Hippocampal formation (tissue), 2 donors: ENCODE measurements at regions not wholly inside any gene's neighbourhood (a gene's known extent, or its start where the extent isn't known, plus 50 kb on each side); places are given as distances from the start of the nearest gene placed in this dataset.
"Not testable (repeated sequence)": the region's sequence is repeated elsewhere in the genome, so short reads cannot be mapped to it uniquely, and the experiment has no call there.

Source experiments
- DNase-seq, 2 donors: peaks; one replicate each; lab custom pipeline; 2025; lab: John Stamatoyannopoulos, UW

- peak in 1 of 2 donors; percentile 36 for DNase-seq
Measured at GRCh38 chr16:85514598-85515318, 98.4 kb upstream of the GSE1 start.

- DNase-seq, result no peak
Measured at GRCh38 chr16:85515319-85515745, 97.8 kb upstream of the GSE1 start.

DNA sequence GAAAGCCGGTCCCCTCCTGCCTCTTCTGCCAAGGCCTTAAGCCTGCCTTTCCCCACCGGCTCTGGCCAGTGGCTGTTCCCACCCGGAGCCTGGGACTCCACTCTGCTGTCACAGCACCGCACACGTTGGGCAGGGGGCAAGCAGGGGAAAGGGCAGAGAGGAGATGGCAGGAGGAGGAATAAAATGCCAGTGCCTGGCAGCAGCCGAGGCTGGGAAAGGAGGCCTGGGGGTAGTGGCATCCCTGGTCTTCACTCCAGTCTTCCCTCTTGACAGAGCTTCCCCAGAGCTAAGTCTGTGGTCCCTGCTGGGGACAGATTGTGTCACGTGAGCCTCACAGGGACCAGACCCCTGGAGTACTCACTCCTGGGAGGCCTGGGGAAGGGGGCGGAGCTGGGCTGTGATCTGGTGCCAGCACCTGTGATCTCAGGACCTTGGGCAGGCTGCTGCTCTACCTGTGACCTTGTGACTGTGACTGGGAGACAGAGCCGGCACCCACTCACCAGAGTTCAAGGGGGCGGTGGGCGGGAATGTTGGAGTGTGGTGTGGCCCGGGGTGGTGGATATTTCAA, 97.2 kb upstream of the GSE1 start:
- DNase-seq, result no peak

- DNase-seq, result no peak
Measured at GRCh38 chr16:85517154-85517553, 96.0 kb upstream of the GSE1 start.

DNA sequence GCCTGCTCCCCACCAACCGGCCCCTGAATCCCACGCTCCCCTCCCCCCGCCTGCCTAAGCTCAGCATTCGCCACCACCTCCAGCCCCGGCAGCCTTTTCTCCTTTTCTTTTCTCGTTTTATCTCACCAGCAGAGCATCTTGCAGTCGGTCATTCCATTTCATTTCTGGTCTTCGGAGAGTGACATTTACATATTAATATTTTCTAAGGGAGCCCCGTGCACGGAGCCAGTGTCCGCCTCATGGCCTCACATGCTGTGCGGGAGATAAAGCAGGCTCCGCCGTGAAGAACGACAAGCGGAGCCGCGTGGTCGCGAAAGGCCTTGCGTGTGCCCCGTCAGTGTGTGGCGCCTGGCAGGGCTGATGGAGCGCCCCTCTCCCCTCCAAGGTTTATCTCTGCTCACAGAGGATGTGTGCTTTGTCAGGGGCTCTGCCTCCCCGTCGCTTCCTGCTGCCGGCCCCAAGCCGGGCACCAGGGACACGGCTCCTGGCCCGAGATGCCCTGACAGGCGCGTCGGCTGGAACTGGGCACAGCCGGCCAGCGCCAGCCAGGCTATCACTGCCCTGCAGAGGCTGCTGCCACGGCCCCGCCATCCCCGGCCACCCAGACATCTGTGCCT, 95.5 kb upstream of the GSE1 start:
- DNase-seq, result no peak

DNA sequence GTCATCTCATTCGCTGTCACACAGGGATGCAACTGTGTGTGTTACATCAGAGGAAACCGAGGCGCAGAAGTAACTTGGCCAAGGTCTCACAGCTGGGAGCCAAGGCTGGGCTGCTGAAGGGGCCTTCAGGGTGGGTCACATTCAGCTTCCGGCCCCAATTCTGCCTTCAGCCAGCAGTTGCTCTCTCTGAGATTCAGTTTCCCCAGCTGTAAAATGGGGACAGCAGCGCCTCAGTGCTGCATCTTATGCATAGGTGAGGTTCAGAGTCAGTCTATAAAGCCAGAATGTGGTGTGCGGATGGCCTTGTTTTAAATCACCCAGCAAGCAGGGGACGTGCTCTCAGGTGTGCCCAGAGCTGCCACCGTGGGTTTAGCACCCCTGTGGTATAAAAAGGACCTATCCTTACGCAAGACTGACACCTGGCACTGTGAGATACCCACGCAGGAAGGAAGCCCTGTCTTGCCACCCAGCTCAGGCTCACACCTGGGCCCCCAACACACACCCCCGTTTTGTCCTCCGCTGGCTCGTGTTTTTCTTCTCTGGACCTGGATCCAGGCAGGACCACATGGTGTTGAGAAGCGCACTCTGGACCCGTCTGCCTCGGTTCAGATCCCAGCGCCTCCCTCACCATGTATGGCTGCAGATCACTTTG, 94.6 kb upstream of the GSE1 start:
- DNase-seq, result no peak

DNA sequence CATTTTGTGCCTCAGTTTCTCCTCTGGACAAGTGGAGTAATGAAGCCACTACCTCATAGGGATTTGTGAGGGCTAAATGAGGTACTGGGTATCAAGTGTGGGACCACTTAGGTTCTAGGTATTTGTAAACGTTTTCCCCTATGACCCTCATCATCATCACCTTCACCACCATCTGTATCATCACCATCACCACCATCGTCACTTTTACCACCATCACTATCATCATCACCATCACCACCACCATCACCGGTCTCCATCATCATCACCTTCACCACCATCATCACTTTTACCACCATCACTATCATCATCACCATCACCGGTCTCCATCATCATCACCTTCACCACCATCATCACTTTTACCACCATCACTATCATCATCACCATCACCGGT, 94.1 kb upstream of the GSE1 start:
- not testable (repeated sequence) for DNase-seq

- DNase-seq, result no peak
Measured at GRCh38 chr16:85519540-85520231, 93.4 kb upstream of the GSE1 start.

DNA sequence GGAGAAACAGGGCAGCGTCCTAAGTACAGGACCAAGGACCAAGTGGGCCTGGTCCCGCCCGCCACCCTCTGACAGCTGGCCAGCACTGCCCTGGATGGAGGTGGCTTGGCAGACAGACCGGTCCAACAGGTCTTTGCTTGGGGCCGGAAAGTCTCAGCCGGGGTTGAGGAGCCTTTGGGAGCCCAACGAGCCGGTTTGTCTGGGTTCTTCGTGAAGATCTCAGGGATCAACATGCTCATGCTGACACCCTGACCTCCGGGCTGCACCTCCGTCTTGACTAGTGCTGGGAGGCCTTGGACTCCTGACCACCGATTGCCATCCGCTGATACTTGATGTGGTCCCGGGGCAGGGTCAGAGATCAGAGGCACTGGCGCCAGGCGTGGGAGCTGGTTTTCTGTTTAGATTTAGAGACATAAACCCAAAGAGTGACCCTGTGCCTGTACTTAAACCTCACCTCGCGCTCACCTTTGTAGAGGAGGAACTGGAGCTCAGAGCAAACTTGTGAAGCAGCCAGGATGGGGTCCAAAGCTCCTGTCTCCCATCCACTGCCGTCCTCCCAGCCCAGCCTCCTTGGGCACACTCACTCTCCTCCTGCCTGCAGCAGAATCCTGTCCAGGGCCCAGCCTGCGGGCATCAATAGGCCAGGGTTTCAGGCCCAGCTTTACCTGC, 92.1 kb upstream of the GSE1 start:
- no peak for DNase-seq

DNA sequence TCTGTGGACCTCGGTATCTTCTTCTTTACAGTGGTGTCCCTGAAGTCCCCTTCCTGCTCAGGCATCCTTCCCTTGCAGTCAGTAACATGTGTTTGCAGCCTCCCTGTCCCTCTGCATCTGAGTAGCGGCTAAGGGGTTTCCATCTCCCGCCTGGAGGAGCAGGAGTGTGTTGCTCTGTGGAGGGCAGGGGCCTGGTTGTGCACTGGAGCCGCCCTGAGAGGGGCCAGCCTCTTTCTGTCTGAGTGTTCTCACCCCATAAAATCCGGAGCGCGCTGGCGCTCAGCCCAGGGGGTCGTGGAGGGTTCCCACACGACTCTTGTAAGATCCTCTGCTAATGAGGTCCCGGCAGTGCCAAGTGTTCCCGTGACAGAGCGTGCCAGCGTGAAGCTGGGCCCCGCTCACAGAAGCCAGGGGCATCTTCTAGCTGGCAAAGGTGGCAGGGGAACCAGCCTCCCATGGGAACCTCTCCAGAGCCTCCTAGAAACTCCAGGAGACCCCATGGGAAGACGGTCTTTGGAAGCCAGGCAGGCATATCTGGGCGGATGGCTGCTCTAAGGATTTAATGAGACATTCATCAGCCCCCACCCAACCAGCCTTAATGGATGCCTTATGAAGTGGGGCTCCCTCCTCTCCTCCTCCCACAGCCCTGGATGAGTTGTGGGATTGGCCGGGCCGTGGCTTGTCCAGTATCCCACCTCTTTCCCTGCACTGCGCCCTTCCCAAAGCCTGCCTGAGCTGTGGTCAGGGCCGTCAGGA, 91.4 kb upstream of the GSE1 start:
- no peak for DNase-seq

- DNase-seq, result no peak
Measured at GRCh38 chr16:85522308-85522841, 90.7 kb upstream of the GSE1 start.

DNA sequence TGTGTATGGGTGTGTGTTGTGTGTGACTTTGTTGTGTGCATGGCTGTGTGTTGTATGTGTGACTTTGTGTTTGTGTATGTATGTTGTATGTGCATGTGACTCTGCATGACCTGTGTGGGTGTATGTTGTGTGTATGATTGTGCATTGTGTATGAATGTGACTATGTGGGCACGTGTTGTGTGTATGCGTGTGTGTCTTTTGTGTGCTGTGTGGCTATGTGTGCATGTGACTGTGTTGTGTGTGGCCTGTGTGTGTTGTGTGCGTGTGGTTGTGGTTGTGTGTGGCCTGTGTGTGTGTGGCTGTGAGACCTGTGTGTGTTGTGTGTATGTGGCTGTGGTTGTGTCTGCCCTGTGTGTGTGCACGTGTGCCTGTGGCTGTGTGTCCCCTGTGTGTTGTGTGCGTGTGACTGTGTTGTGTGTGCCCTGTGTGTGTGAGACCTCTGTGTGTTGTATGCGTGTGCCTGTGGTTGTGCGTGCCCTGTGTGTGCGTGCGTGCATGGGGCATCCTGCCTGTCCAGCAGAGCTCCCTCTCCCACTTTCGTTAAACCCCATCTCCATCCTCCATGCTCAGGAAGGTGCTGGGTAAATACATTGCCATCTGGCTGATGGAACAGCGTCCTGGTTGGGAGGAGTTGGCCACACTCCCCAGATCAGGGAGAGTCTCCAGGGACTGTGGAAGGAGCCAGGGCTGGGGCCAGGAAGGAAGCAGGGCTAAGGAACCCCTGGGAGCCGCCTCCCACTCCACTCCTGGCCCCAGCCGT, 90.1 kb upstream of the GSE1 start:
- no peak for DNase-seq

DNA sequence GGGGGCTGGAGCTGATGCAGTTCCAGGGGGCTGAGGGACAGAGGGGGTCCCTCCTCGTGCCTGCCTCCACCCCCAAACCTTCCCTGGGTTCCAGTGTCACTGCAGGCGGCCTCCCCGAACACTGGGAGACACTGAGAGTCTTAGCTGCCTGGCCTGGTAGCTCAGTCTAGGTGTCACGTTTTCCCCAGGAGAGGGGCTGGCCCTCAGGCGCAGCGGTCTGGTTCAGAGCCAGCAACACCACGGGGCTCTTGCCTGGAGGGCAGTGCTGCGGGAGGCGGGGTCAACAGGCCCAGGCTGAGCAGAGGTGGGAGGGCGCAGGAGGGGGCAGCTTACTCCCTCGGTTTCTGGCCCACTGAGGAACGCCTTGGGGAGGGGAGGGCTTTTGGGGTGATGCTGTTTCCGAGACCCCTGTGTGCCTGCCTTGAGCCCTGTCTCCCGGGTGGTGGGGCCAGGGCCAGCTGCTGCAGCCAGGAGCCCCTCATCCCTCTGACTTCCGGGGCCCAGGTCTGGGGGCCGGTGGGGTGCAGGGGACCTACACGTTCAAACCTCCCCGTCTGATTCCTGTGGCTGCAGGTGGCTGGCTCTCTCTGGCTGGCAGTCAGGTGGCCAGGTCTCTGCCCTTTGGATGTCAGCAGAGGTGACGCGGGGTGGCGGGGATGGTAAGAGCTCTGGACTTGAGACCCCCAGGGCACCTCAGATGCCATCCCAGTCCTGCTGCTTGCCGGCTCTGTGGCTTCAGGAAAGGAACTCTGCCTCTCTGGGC, 89.3 kb upstream of the GSE1 start:
- DNase-seq, result no peak

- no peak for DNase-seq
Measured at GRCh38 chr16:85524365-85524629, 88.8 kb upstream of the GSE1 start.

- peak in 1 of 2 donors; percentile 31 for DNase-seq
Measured at GRCh38 chr16:85524630-85525419, 88.3 kb upstream of the GSE1 start.

GRCh38 chr16:85525420-85526184, 87.5 kb upstream of the GSE1 start:
- no peak for DNase-seq

GRCh38 chr16:85526185-85526974, 86.7 kb upstream of the GSE1 start:
- DNase-seq, result no peak
